LNCAP (cell line): ENCODE measurements at regions not wholly inside any gene's neighbourhood (a gene's known extent, or its start where the extent isn't known, plus 50 kb on each side); places are given as distances from the start of the nearest gene placed in this dataset.

Experiments
- TF ChIP-seq, protein P1 (sequence below): fragments of 450-650 bp; IDR thresholded peaks from 2 replicates; pipeline ENCODE4 v1.5.1; 2017; ENCODE audit warnings: mild to moderate bottlenecking

DNA sequence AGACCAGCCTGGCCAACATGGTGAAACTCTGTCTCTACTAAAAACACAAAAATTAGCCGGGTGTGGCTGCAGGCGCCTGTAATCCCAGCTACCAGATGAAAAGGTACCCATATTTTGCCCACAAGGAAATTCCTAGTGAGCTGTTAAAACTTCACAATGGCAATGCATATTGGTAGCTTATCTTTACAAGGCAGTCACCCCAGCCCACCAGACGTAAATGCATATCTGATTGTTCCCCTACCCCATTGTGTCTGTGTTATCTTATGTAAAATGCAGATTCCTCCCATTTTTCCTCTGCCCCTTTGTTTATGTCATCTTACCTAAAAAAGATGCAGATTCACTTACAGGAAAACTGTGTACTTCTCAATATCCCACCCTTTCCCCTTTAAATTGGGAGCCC, 103.1 kb upstream of the SLC2A1 start:
- TF ChIP-seq, protein P1, sequence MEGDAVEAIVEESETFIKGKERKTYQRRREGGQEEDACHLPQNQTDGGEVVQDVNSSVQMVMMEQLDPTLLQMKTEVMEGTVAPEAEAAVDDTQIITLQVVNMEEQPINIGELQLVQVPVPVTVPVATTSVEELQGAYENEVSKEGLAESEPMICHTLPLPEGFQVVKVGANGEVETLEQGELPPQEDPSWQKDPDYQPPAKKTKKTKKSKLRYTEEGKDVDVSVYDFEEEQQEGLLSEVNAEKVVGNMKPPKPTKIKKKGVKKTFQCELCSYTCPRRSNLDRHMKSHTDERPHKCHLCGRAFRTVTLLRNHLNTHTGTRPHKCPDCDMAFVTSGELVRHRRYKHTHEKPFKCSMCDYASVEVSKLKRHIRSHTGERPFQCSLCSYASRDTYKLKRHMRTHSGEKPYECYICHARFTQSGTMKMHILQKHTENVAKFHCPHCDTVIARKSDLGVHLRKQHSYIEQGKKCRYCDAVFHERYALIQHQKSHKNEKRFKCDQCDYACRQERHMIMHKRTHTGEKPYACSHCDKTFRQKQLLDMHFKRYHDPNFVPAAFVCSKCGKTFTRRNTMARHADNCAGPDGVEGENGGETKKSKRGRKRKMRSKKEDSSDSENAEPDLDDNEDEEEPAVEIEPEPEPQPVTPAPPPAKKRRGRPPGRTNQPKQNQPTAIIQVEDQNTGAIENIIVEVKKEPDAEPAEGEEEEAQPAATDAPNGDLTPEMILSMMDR, result no peak

DNA sequence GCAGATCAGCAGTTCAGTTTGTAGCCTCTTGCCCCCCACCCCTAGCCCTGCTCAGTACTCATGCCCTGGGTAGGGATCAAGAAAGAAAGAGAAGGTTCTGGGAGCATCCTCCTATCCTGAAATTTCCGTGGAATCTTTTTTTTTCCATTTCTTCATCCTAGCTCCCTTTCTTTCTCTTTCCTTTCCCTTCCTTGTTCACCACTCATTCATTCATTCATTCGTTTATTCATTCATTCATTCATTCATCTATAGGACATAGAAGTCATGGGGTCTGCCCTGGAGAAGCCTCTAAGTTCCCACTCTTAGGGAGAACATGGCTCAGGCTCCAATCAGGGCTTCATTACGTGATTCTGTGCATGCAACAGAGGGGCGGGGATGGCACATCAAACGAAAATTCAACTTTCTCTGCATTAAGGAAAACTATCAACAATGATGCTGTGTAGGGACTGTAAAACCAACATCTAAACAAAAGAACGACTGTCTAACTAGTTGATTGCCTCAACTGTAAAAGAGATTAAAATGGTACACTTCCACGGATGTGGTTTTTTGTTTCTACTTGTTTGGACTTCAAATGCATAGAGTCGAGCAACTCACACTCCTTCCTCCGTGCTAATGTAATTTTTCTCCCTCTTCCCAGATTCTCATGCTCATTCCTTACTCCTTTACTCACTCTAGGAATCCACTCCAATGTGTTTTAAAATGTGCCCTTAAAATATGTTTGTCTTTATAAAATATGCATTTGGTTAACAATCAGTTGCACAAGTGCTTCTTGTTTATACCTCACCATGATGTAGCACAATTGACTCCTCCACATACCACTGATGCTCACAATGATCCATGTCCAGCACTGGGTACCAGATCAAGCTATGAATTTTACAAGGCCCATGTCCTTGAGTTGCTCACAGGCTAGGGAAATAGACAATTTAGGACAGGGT, 101.2 kb upstream of the SLC2A1 start:
- TF ChIP-seq, protein P1, result no peak

DNA sequence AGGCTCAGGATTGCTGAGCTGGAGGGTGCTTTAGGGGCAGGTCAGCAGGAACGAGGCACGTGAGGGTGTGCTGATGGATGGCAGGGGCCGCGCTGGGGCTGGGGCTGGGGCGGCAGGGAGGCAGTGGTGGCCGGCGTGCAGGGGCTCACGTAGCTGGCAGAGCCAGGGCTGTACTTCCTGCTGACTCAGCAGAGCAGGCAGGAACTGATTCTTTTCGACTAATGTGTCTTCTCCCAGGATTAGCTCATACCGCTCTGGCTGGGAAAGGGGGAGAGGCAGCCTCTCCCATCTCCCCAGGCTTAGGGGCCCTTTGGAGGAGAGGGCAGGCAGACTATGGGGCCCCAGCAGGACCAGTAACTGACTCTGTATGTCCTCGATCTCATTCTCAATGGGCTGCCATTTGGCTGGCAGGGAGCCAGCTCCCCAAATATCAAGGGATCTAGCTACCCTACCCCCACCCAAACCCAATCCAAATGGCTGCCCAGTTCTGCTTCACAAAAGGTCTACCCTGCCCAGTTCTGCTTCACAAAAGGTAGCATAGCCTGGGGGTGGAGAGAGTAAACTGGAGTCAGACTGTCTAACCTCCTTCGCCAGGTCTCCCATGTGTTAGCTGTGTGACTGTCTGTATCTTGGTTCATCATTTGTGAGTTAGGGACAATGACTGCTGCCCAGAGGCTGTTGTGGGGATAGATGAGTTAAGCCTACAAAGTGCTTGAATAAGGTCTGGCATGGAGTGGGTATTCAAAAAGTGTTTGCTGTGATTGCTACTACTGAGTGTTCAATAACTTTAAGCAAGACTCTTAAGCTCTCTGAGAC, 100.1 kb upstream of the SLC2A1 start:
- TF ChIP-seq, protein P1, result no peak

DNA sequence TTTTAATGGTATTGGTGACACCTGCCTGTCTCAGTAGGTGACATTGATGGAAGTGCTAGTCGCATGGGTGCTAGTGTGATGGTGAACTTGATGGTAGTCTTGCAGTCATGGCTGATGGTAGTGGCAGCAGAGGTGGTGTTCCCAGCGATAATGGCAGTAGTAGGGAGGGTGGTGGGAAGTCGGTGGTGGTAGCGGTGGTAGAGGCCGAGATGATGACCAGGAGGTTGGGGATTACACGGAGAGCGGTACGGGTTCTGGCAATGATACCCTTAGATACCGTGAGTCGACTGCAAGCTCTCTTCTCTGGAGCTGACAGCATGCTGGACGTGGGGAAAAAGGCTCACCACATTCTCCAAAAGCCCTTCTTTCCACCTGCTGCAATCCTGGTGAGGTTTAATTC, 99.4 kb upstream of the SLC2A1 start:
- TF ChIP-seq, protein P1, result no peak

- TF ChIP-seq, protein P1, result no peak
These were observed 98.9 kb upstream of the SLC2A1 start for GRCh38 chr1:43057567-43057966.

DNA sequence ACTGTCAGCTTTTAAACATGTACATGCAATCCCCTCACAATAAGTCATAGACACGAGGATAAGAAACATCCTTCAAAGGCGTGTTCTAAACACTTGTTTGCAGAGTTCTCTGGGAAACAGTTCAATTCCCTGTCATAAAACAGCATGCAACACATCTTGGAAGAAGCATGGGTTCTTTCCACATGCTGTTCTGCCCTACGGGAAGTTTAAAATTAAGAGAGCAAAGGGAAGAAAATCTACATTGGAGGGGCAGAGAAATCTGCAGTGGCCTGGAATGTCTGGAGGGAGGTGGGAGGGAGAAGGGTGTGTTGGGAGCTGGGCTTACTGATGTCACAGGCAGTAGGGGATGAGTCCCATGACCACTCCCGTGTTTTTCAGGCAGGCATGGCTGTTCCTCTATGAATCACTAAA, 98.3 kb upstream of the SLC2A1 start:
- TF ChIP-seq, protein P1, result no peak

DNA sequence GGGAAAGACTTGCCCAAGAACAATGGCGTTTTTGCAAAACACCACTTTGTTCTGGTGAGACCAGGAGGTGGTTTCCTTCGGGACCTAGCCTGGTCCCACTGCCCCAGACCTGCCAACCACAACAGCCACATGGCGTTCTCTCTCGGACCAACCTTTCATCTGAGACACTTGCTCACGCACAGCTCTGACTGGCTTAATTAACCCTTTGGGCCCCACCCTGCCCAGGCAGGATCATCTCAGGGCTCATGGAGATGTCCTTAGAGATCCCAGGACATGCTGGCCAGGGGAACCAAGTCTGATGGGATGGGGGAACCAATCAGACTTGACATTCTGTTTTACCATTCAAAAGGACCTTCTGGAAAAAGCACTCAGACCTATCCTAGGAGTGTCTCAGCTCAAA, 97.8 kb upstream of the SLC2A1 start:
- TF ChIP-seq, protein P1, result no peak
